Activated CD4-positive, CD25-positive, alpha-beta regulatory T cell (primary cell): ENCODE measurements at regions not wholly inside any gene's neighbourhood (a gene's known extent, or its start where the extent isn't known, plus 50 kb on each side); places are given as distances from the start of the nearest gene placed in this dataset.
A peak's percentile ranks its signal among the peaks of the same experiment; 100 is the strongest.

Source experiments
- DNase-seq, 4 experiments: peaks; one replicate each; lab custom pipeline; 2025; lab: John Stamatoyannopoulos, UW

DNA sequence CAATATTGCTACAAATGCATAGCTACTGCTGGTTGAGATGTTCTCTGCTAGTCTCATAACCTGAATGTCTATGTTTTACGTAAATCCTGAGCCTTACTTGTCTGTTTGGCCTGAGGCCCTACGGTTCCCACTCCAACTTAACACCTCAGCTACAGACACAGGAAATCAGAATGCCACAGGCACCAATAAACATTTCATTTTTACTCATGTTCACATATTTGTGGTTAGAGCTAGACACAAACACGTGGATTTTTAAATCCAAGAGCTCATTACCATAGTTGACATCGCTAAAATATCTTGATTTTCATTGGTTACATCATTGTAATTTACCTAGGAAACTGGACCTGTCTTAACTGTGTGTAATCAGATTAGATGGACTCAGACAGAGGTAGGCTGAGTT, 263.8 kb upstream of the CDH19 start:
- DNase-seq = no peak

- DNase-seq = peak in 1 of 4 experiments; percentile 0
Observed at GRCh38 chr18:66866427-66866940, 262.6 kb upstream of the CDH19 start.

- no peak for DNase-seq
Observed at GRCh38 chr18:66838340-66838987, 234.6 kb upstream of the CDH19 start.

GRCh38 chr18:66833646-66834045, 229.8 kb upstream of the CDH19 start:
- DNase-seq = no peak

GRCh38 chr18:66826211-66826610, 222.3 kb upstream of the CDH19 start:
- DNase-seq = no peak

GRCh38 chr18:66825347-66825746, 221.5 kb upstream of the CDH19 start:
- DNase-seq = no peak

DNA sequence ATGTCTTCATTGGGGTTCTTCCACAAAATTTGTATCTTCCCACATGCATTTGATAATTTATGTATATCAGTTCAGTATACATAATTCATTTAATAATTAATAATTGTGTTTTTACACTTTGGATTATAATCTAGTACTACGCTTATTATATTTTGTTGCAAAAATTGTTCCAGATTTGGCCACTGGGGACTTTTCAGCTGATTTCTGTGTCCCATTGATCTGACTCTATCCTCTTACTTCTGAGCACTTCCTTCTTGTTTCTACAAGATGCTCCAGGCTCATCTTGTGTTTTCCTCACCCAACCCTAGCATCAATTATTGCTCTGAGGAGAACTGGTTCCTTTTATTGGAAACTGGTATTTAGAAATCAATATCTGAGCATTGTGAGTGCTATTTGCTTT, 215.3 kb upstream of the CDH19 start:
- no peak for DNase-seq

GRCh38 chr18:66813138-66813537, 209.2 kb upstream of the CDH19 start:
- DNase-seq = no peak

DNA sequence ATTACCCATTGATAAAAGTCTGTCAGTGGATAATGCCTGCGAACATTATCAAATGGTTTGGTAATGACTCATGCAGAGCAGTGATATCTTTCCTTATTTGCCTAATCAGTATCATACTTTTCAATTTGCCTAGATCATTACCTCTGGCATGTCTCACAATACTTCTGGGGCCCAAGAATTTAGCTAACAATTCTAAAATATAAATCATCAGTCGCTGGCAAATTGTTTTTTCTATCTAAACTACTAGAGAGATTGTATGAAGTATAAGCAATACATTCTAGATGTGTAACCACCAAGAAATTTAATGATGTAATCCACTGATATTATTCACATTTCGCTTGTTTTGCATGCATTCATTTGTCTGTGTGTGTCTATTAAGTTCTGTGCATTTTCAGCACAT, 191.2 kb upstream of the CDH19 start:
- DNase-seq = no peak

- no peak for DNase-seq
Observed at GRCh38 chr18:66792466-66792865, 188.6 kb upstream of the CDH19 start.

DNA sequence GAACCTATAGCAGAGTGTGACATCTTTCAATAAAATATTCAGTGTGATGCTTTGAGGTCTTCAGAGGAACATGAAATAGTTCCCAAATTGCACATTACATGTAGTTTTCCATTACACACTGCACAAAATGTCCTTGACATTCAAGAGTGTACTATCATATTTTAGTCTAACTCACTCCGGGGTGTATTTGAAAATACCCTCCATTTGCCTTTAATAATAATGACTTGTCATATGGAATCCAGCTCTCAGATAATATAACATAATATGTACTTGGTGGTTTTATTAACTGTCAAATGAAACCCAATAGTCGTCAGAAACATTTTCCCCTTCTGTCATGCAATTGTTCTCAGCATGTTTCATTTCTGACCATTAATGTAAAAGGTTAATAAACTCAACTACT, 176.7 kb upstream of the CDH19 start:
- no peak for DNase-seq

DNA sequence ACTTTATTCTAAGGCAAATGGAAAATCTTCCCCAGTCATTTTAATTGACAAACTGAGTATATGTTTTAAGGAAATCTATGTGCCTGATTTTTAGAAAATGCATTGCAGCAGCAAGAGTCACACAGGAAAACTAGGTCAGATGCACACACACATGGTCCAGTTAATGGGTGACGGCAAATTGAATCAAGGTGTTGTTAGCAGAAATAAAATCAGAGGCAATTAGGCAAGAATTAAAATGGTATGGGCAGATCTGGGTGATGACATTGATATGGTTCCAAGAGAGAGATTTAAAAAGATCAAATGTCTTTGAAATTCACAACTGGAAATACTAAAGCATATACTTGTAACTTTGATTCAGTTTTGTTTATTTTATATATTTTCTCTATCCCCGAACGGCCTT, 174.2 kb upstream of the CDH19 start:
- no peak for DNase-seq

GRCh38 chr18:66769375-66769774, 165.5 kb upstream of the CDH19 start:
- DNase-seq = no peak

DNA sequence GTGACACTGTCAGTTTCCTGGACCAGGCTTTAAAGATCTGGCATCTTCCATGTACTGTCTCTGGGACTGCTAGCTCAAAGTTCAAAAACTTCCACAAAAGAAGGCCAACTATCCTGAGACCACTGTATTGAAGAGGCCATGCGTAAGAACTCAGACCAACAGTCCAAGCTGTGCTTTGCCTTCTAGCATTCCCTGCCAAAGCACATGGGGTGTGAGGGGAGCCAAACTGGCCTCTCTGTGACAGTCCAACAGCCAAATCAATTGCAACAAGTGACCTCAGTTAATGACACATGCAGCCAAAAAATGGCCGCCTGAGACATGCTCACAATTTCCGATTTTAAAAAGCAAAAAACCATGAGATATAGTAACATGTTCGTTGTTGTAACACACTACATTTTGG, 160.3 kb upstream of the CDH19 start:
- DNase-seq = no peak

DNA sequence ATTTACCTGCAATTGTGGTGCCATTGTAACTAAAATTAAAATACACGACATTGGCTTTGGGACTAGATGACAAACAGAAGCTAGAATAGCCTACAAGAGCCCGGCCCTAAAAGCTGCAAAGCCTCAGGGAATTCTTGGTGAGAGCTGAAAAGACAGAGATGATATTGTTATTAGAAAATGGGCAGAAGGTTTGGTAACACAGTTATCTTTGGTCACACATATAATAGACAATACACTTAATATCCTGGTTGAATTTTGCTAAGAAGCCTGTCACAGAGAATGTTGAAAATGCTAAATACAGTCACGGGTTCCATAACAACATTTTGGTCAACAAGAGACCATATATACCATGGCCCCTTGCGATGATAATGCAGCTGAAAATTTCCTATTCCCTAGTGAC, 157.3 kb upstream of the CDH19 start:
- no peak for DNase-seq

DNA sequence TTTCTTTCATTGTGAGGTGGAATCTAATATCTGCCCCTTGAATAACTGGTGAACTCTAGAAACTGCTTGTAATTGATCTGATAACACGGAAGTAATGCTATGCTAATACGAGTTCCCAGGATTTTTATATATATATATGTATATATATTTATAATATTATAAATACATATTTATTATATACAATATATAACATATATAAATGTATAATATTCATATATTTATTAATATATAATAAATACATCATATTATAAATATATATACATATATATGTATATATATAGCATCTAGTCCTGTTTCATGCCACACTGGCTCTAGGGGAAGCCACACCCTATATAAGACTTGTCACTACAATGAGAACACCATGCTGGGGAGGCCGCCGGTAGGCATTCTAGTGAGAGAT, 156.7 kb upstream of the CDH19 start:
- DNase-seq = no peak

GRCh38 chr18:66759050-66759828, 155.3 kb upstream of the CDH19 start:
- no peak for DNase-seq

- no peak for DNase-seq
Observed at GRCh38 chr18:66757946-66758345, 154.1 kb upstream of the CDH19 start.

DNA sequence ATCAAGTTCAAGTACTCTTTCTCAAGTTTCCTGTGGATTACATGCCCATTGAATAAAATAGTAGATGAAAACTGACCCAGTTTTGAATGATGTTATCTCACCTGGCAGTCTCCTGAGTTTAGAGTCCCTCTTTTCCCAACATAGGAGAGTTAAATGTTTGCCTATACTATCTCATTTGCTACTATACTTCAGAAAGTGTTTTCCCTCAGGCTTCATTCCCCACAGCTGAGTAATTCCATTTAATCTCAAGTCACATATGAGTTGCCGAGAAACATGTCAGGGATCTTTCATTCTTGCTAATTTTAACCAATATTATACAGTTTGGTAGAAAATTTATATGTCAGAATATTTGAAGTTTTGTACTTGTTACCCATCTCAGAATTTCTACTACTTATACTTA, 150.4 kb upstream of the CDH19 start:
- no peak for DNase-seq

DNA sequence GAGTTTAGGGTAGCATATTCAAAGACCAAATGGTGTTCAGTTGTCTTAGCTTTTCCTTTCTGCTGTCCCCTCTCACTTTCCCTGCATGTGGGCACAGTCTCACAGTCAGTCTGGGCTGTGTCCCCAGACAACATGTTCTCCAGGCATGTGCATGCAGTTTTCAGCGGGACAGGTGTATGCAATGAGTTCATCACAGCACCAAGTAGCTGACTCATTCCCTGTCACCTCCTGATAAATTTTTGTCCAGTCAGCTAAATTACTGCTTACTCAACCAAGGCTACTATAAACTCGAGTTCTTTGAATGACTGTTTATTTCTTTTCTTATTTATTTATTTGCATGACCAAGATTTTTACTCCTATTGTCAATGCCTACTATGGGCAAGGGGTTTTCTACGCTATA, 148.8 kb upstream of the CDH19 start:
- no peak for DNase-seq

GRCh38 chr18:66749481-66750035, 145.7 kb upstream of the CDH19 start:
- no peak for DNase-seq

- no peak for DNase-seq
Observed at GRCh38 chr18:66749030-66749429, 145.1 kb upstream of the CDH19 start.

DNA sequence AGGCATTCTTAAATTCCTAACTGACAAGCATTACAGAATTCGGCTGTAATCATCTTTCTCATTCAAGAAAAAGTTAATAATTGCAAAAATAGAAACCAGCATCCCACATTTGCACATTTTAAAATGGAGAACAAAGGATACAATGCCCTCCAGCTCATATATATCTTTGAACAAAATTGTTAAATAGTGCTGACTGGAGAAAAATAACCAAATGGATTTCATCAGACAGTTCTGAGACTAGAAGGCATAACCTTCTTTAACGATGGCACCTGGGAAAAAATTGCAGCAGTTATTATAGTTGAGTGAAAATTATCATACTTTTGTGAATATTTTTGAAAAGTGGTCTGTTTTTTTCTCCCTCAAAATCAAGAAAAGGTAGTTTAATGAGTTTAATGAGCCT, 138.9 kb upstream of the CDH19 start:
- no peak for DNase-seq
